HuH-7 (cell line): ENCODE measurements at regions not wholly inside any gene's neighbourhood (a gene's known extent, or its start where the extent isn't known, plus 50 kb on each side); places are given as distances from the start of the nearest gene placed in this dataset.

Source experiments
- DNase-seq: peaks from one replicate; pipeline ENCODE4 v3.0.0; 2011; ENCODE audit warnings: low spot score

GRCh38 chr5:125564317-125564975 is 818.0 kb upstream of the ZNF608 start:
- no peak for DNase-seq

DNA sequence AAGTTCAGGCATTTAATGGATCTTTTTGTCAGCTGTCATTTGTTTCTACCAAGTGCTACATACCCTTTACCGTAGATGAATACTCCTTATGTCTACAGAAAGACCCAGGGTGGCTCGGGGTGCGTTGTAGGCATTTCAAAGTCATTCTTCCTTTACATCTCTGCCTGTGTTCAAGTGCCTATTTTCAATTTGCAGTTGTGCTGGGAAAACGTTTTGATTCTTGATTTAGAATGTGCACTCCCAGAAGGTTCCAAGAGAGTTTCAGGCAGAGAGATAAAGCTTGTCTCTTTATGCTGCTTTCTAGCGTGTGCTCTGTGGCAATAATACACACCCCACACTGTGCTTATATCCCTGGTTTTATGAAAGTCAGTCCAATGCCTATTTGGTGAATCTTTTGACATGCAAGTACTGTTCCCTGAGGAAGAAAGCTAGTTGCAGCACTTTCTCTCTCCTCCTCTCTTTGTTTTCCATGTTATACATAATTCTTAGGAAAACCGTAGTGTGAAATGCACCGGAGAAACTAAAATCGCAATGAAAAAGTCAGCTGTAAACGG is 828.1 kb upstream of the ZNF608 start:
- DNase-seq = no peak

DNA sequence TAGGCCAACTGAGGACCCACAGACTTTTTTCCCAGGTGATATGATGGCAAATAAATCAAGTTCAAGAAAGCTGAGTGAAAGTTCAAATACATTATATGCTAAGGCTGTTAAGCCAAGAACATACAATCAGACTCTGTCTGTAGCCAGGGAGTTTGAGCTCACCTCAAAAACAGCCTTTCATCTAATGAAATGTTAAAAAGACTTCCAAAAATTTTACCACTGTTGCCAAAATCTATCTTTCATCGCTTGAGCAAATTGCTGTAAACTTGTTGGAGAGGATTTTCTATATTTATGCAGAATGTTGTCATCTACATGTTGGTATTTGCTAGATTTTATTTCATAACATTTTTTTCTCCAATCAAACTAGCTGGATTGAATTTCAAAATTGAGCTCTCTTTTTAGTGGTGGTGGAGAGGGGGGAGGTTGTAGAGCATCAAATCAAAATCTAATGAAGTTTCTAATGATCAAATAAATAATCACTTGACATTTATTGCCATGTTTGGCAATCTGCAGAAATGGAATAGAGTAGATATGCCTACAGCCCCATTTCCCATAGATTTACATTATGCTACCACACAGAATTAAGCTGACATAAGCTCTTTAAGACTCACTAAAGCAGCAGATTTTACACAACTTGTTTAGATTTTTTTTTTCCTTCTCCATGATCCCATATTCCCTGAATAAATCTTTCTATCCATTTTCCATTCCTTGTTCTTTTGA is 828.9 kb upstream of the ZNF608 start:
- no peak for DNase-seq

GRCh38 chr5:125575891-125576505 is 829.6 kb upstream of the ZNF608 start:
- DNase-seq = no peak

DNA sequence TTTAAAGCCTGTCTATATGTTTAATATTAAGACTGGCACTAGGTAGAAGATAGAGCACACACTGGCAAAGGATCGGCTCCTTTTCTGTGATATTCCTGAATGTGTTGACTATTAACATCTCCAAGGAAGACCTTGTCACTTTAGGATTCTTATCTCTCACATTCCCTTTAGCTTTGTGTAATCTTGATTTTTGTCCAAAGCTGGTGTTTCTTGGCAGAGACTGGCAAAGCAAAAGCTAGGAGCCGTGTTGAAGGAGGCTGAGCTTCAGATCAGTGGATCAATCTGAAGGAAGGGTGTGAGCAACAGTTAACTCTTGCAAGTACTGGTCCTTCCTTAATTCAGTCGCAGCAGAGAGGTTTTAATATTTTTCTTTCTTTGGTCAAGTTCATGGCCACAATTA is 830.4 kb upstream of the ZNF608 start:
- no peak for DNase-seq

DNA sequence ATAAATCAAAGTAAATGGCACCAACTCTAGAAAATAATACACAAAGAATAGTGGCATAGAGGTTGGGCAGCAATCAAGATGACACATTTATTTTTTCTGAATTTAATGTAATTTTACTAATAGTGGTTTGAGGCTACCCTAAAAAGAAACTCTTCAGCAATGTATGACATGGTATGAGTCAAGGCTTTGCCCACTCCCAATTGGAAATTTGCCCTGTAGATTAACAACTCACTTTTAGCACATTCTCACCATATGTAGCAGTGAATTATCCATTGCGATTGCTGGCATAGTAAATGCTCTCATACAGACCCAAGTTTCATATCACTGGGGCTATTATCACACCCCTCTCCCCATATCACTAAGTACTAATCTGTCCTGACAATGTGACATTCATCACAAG is 832.1 kb upstream of the ZNF608 start:
- DNase-seq = no peak

DNA sequence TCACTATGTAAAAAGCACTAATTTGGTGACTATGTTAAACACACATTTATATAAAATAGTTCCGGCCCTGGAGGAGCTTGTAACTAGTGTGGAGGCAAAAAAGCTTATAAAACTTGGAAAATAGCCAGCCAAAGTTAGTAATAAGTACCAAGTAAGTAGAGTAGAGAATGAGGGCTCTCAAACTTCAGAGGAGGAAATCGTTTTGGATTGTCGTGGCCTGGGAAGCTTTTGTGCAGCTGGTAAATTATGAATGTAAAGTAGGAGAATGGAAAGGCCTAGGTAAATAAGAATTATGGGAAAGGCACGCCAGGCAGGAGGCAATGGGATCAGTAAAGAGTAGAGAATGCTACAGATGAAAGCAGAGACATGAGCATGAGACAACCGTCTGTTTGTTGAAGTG is 832.7 kb upstream of the ZNF608 start:
- no peak for DNase-seq

DNA sequence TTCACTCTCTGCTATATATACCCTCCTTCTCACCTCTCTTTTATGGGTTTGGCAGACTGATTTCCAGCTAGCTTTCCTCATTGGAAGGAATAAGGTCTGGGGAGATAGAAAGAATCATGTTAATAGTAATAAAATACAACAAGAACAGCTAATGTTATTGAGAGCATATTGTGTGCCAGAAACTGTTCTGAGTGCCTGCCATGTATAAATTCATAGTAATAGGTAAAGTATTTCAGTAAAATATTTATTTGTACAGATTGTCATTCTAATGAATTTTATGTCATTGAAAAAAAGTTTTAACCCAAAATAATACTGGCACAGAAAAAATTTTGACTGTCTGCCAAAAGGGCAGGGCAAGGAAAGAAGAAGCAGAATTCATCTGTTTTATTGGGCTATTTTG is 834.9 kb upstream of the ZNF608 start:
- no peak for DNase-seq

- no peak for DNase-seq
Measured at GRCh38 chr5:125582352-125582751, 835.9 kb upstream of the ZNF608 start.

GRCh38 chr5:125583321-125584139 is 837.1 kb upstream of the ZNF608 start:
- DNase-seq = no peak

DNA sequence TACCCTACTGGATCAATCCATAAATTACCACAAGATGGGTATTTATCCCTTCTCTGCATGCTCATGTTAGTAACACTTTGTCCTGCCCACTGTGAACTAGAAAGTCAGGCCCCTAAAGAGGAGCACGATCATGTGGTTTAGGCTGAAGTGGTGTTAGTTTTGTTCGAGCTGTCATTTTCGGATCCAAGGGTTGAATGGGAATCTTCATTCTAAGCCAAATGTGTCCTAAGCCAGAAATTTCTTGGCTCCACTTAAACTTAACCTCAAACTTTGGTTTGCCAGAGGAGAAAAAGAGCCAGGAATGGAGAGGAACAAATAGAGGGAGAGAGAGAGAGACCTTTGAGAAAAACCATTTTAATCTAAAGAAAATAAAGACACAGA is 837.7 kb upstream of the ZNF608 start:
- DNase-seq = no peak

DNA sequence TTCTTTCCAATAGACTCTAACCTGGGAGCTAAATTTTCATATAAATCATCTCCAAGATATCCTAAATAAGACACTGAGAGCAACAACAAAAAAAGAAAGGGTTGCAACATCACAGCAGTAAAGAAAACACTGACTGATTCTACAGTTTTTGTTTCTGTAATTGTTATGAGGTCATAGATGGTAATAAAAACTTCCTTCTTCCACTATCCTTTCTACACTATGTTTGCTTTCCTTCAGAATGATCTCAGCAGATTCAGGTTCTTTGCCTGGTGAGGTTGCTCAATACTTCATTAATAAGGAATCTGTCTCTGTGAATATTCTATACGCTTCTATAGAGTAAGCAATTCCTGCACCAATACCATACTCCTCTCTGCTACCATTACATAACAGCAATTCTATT is 835.6 kb upstream of the GRAMD2B start:
- DNase-seq = no peak

- no peak for DNase-seq
Measured at GRCh38 chr5:125592856-125593255, 830.4 kb upstream of the GRAMD2B start.

DNA sequence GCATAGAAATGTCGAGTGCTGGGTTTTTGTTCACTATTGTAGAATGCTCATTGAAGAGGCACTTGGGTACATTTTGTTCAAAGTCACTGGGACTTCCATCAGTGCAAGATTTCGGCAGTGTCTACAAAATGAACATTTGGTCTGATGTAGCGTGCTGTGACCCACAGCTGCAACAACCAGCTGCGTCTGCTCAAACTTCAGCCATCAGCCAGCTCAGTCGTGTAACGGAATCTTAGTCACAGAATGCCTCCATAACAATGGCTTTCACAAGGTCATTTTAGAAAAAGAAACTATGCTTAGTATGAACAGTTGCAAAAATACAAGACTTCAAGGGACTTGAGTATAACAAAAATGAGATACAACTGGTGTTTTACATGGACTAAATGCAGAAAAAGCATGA is 828.1 kb upstream of the GRAMD2B start:
- DNase-seq = no peak

DNA sequence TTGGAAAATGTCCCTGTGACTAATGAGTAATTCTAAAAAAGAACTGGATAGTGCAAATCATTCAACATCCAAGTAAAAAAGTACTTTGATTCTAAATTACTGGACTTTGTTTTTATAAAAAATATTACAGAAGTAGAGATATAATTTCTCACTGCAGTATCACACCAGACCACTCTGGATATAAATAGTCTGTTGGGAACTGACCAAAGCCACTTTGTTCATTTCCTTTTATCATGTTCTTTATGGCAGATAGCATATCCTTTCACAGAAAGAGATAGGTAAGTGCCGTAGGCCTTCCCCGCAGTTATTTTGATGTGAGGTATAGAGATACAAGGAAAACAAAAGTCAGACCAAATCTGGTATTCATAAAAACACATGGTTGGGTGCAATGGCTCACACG is 827.4 kb upstream of the GRAMD2B start:
- no peak for DNase-seq

DNA sequence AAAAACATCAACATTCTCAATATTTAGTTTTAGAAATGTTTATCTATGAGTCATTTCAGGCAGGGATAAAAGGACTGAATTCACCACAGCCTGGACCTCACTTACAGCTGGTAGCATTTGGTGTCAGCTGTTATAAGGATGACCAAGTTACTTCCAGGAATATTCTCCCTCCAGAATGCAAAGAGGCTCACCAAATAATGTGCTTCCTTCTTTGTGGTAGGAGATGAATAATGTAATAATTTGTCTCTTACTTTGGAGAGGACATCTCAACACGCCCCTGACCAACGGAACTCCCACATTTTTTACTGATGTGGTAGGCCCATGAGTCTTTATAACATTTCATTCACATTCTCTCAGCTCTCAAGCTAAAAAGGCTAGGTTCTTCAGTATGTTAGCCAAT is 825.9 kb upstream of the GRAMD2B start:
- DNase-seq = no peak

DNA sequence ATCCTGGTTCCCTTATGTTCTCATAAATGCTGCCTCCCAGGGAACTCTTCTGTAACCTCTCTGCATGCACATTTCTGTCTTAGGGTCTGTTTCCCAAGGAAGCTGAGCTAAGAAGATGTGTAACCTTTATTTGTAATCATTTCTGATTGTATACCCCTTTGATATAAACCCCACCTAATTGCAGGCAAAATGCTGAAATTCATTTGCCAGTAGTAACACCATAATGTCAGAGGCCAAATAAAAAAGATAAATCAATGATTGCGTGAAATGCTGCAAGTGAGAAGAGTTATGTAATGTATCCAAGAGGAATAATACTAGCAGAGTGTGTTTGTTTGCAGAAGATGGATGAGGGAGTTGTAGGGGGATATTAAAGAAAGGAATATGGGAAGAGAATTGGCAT is 822.6 kb upstream of the GRAMD2B start:
- DNase-seq = no peak

DNA sequence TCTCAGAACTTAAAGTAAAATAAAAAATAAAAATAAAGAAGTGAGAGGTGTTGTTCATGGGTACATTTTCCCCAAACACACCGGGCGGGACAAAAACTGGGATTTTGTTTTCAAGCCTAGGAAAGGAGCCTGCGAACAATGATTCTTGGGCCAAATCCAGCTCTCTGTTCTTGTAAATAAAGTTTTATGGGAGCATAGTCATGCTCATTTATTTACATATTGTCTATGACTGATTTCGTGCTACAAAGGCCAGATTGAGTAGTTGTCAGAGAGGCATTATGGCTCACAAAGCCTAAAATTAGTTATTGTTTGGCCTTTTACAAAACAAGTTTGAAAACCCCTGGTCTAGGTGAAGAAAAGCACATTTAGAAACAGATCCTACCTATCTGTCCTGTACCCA is 821.0 kb upstream of the GRAMD2B start:
- no peak for DNase-seq

- no peak for DNase-seq
Measured at GRCh38 chr5:125603321-125603720, 819.9 kb upstream of the GRAMD2B start.

DNA sequence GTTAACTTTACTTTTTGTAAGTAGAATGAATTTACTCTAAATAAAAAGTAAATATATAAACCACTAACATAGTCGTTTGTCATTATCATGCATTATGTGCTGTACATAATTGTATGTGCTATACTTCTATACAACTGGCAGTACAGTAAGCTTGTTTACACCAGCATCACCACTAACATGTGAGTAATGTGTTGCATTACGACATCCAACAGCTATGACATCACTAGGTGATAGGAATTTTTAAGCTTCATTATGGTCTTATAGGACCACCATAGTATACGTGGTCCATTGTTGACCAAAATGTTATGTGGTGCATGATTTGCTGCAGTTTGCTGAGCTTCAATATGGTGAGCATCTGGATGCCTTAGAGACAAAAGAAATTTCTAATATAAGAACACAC is 819.1 kb upstream of the GRAMD2B start:
- no peak for DNase-seq

- no peak for DNase-seq
Measured at GRCh38 chr5:125607018-125607417, 816.2 kb upstream of the GRAMD2B start.

GRCh38 chr5:125609011-125609410 is 814.2 kb upstream of the GRAMD2B start:
- DNase-seq = no peak

- no peak for DNase-seq
Measured at GRCh38 chr5:125610892-125611291, 812.3 kb upstream of the GRAMD2B start.
